ENCODE measurements at regions not wholly inside any gene's neighbourhood (a gene's known extent, or its start where the extent isn't known, plus 50 kb on each side); places are given as distances from the start of the nearest gene placed in this dataset.

GRCh38 chr10:128429835-128430513, 303.8 kb upstream of the MKI67 start:
- TF ChIP-seq POLR2AphosphoS5 (IDR thresholded peaks at IDR 0.05; ENCODE audit: low read depth, low read length): no peak
- TF ChIP-seq CTCF (IDR thresholded peaks at IDR 0.05): no peak
- TF ChIP-seq REST (IDR thresholded peaks at IDR 0.05; ENCODE audit: low read depth, low read length): no peak
